ENCODE measurements at regions not wholly inside any gene's neighbourhood (a gene's known extent, or its start where the extent isn't known, plus 50 kb on each side); places are given as distances from the start of the nearest gene placed in this dataset.

DNA sequence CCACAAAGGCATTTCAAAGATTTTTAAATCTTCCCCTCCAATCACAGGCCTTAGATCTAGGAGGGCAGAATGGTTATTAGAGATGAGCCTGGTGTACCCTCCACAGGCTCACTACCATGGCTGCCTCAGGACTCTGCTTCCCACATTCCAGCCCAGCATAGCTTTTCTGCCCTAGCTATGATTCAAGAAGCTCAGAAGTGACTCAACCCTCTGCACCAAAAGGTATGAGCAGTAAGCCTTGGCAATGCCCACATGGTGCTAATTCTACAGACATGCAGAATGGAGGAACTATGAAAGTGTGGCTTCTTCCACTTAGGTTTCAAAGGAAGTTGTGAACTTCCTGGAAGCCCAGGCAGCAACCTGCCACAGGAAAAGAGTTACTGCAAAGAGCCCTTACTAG lies 786.2 kb downstream of the SLITRK6 start:
- Mint-ChIP-seq H3K36me3 (ENCODE audit: insufficient read depth, unreplicated experiment) (no peaks in the 10 kb centered on the region), H3K9me3 (ENCODE audit: unreplicated experiment) (peaks cover 12% of the 10 kb centered on the region), H3K27ac (ENCODE audit: unreplicated experiment) (no peak overlapping the region), H3K4me3 (ENCODE audit: unreplicated experiment) (no peak overlapping the region), H3K4me1 (ENCODE audit: low read depth, unreplicated experiment) (no peaks in the 10 kb centered on the region), H3K27me3 (ENCODE audit: insufficient read depth, unreplicated experiment) (no peaks in the 10 kb centered on the region)
- Histone ChIP-seq H3K4me3 (ENCODE audit: low read depth, low read length) (no peak overlapping the region), H3K27me3 (replicated peaks; ENCODE audit: control insufficient read depth, insufficient read depth, low read length) (no peaks in the 10 kb centered on the region), H3K4me1 (no peaks in the 10 kb centered on the region), H3K36me3 (ENCODE audit: control insufficient read depth, insufficient read depth, low read length) (no peaks in the 10 kb centered on the region), H3K9me3 (no peaks in the 10 kb centered on the region)
- CTCF ChIA-PET = no interaction called here
- BruUV-seq (replicated peaks) = no TSS peak
- intact Hi-C loops (cut with micrococcal nuclease; ENCODE audit: unreplicated experiment) = no loop called here
- TF ChIP-seq, protein P1, sequence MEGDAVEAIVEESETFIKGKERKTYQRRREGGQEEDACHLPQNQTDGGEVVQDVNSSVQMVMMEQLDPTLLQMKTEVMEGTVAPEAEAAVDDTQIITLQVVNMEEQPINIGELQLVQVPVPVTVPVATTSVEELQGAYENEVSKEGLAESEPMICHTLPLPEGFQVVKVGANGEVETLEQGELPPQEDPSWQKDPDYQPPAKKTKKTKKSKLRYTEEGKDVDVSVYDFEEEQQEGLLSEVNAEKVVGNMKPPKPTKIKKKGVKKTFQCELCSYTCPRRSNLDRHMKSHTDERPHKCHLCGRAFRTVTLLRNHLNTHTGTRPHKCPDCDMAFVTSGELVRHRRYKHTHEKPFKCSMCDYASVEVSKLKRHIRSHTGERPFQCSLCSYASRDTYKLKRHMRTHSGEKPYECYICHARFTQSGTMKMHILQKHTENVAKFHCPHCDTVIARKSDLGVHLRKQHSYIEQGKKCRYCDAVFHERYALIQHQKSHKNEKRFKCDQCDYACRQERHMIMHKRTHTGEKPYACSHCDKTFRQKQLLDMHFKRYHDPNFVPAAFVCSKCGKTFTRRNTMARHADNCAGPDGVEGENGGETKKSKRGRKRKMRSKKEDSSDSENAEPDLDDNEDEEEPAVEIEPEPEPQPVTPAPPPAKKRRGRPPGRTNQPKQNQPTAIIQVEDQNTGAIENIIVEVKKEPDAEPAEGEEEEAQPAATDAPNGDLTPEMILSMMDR (IDR thresholded peaks at IDR 0.05; ENCODE audit: insufficient read depth in 1 of 2, low read depth in 1 of 2, low read length in 1 of 2, severe bottlenecking in 1 of 2, unreplicated experiment in 1 of 2) = no peak
- no peak for DNase-seq
- POLR2A ChIA-PET = no interaction called here

DNA sequence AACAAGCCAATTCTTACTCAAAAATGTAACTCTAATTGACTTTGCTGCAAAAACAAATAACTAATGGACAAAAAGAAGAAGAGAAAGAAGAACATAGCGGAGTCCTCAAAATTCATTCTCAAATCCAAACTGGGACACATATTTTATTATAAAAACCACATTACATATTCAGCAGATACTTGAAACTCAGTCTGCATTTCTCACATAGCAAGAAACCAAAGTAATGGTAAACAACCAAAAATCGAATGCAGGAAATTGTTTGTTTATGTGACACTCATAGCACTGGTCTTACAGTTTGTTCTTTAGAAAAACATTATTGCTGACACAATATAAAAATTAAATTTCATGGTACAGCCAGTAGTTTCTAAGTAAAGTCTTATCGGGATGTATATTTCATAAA lies 789.8 kb downstream of the SLITRK6 start:
- Mint-ChIP-seq H3K4me3 (ENCODE audit: unreplicated experiment) (no peak overlapping the region), H3K27ac (ENCODE audit: unreplicated experiment) (no peak overlapping the region), H3K36me3 (ENCODE audit: insufficient read depth, unreplicated experiment) (no peaks in the 10 kb centered on the region), H3K4me1 (ENCODE audit: low read depth, unreplicated experiment) (no peaks in the 10 kb centered on the region), H3K27me3 (ENCODE audit: insufficient read depth, unreplicated experiment) (no peaks in the 10 kb centered on the region), H3K9me3 (ENCODE audit: unreplicated experiment) (peaks cover 12% of the 10 kb centered on the region)
- intact Hi-C loops (cut with micrococcal nuclease; ENCODE audit: unreplicated experiment) = no loop called here
- Histone ChIP-seq H3K4me3 (ENCODE audit: low read depth, low read length) (no peak overlapping the region), H3K36me3 (ENCODE audit: control insufficient read depth, insufficient read depth, low read length) (no peaks in the 10 kb centered on the region), H3K4me1 (no peaks in the 10 kb centered on the region), H3K27me3 (replicated peaks; ENCODE audit: control insufficient read depth, insufficient read depth, low read length) (no peaks in the 10 kb centered on the region), H3K9me3 (no peaks in the 10 kb centered on the region)
- DNase-seq = no peak
- BruUV-seq (replicated peaks) = no TSS peak
- CTCF ChIA-PET = no interaction called here
- TF ChIP-seq, protein P1 (IDR thresholded peaks at IDR 0.05; ENCODE audit: insufficient read depth in 1 of 2, low read depth in 1 of 2, low read length in 1 of 2, severe bottlenecking in 1 of 2, unreplicated experiment in 1 of 2) = no peak
- POLR2A ChIA-PET = no interaction called here

DNA sequence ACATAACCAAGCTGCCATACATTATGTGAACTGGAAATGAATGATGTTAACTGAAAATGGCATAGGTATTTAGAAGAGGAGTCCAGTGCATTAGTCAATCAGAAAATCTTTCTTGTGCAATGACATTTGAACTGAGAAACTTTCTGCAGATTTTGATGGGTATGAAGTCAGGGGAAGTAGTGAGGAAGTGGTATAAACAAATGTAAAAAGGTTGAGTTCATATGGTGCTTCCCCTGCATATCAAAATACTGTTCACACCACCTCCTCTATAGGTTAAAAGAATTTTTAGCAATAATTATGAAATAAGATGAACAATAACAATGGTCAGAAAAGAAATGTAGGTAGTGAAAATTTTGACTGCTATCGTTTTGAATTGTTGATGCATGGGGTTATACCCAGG lies 800.0 kb downstream of the SLITRK6 start:
- BruUV-seq (replicated peaks) = no TSS peak
- H3K9me3 ChIP-seq = no peaks in the 10 kb centered on the region
- Mint-ChIP-seq H3K9me3 (ENCODE audit: unreplicated experiment) (no peaks in the 10 kb centered on the region), H3K4me1 (ENCODE audit: low read depth, unreplicated experiment) (peaks cover 7% of the 10 kb centered on the region), H3K4me3 (ENCODE audit: unreplicated experiment) (no peak overlapping the region), H3K27ac (ENCODE audit: unreplicated experiment) (no peak overlapping the region), H3K36me3 (ENCODE audit: insufficient read depth, unreplicated experiment) (no peaks in the 10 kb centered on the region), H3K27me3 (ENCODE audit: insufficient read depth, unreplicated experiment) (no peaks in the 10 kb centered on the region)
- TF ChIP-seq, protein P1 (IDR thresholded peaks at IDR 0.05; ENCODE audit: insufficient read depth in 1 of 2, low read depth in 1 of 2, low read length in 1 of 2, severe bottlenecking in 1 of 2, unreplicated experiment in 1 of 2) = no peak
- ChIA-PET CTCF (no interaction called here), POLR2A (no interaction called here)
- H3K36me3 ChIP-seq (ENCODE audit: control insufficient read depth, insufficient read depth, low read length) = no peaks in the 10 kb centered on the region
- peaks cover 5% of the 10 kb centered on the region for H3K4me1 ChIP-seq
- H3K27me3 ChIP-seq (replicated peaks; ENCODE audit: control insufficient read depth, insufficient read depth, low read length) = no peaks in the 10 kb centered on the region
- H3K4me3 ChIP-seq (ENCODE audit: low read depth, low read length) = no peak overlapping the region
- intact Hi-C loops (cut with micrococcal nuclease; ENCODE audit: unreplicated experiment) = no loop called here
- no peak for DNase-seq

Measured in Caco-2 (cell line).